Keratinocyte (primary cell): ENCODE measurements at regions not wholly inside any gene's neighbourhood (a gene's known extent, or its start where the extent isn't known, plus 50 kb on each side); places are given as distances from the start of the nearest gene placed in this dataset.

Experiments
- DNase-seq: peaks from one replicate; pipeline ENCODE4 v3.0.0-alpha.2; 2011; ENCODE audit warnings: low read depth, missing footprints, low spot score
- FAIRE-seq: peaks from 2 replicates; lab custom pipeline; 2011; peaks lifted over from hg19 to GRCh38; lab: Jason Lieb, UNC
- H2AFZ ChIP-seq: 2 replicates; pipeline ENCODE4 v1.6.0; 2012; ENCODE audit warnings: low read length, control low read depth, inconsistent platforms; ENCODE audit not compliant: control insufficient read depth
- H3K27ac ChIP-seq: 2 replicates; pipeline ENCODE4 v1.5.1; 2011; ENCODE audit warnings: low read length; ENCODE audit not compliant: control insufficient read depth, insufficient read depth
- H3K27me3 ChIP-seq: 3 replicates; pipeline ENCODE4 v1.6.0; 2011; ENCODE audit warnings: low read length; ENCODE audit not compliant: control insufficient read depth, insufficient read depth; ENCODE audit errors: extremely low read depth
- H3K36me3 ChIP-seq, 2 experiments: 2 replicates in 1 of 2; 3 replicates in 1 of 2; pipeline ENCODE4 v1.5.1; 2011; ENCODE audit warnings: low read length in 2 of 2, mild to moderate bottlenecking in 1 of 2; ENCODE audit not compliant: control insufficient read depth in 2 of 2, insufficient read depth in 2 of 2; ENCODE audit errors: extremely low read depth in 1 of 2
- H3K4me1 ChIP-seq: 3 replicates; pipeline ENCODE4 v1.5.1; 2011; ENCODE audit warnings: low read length; ENCODE audit not compliant: control insufficient read depth, insufficient read depth; ENCODE audit errors: extremely low read depth
- H3K4me2 ChIP-seq: 3 replicates; pipeline ENCODE4 v1.6.0; 2011; ENCODE audit warnings: low read depth, low read length; ENCODE audit not compliant: control insufficient read depth, insufficient read depth; ENCODE audit errors: extremely low read depth
- H3K4me3 ChIP-seq, 3 experiments: fragments of 200-600 bp in 1 of 3; sonication (generic) in 1 of 3; 2 replicates in 2 of 3; 3 replicates in 1 of 3; pipeline ENCODE4 v1.5.1; 2011 to 2016; ENCODE audit warnings: low read length in 3 of 3, mild to moderate bottlenecking in 3 of 3, control low read depth in 2 of 3, inconsistent platforms in 1 of 3, low read depth in 1 of 3, mixed read lengths in 1 of 3, mixed run types in 1 of 3, moderate library complexity in 1 of 3; ENCODE audit not compliant: control insufficient read depth in 2 of 3, insufficient read depth in 2 of 3; ENCODE audit errors: extremely low read depth in 1 of 3
- H3K79me2 ChIP-seq: 2 replicates; pipeline ENCODE4 v1.6.0; 2012; ENCODE audit warnings: low read length; ENCODE audit not compliant: control insufficient read depth, insufficient read depth
- H3K9ac ChIP-seq: 3 replicates; pipeline ENCODE4 v1.6.0; 2011; ENCODE audit warnings: low read length; ENCODE audit not compliant: control insufficient read depth, insufficient read depth; ENCODE audit errors: extremely low read depth
- H3K9me1 ChIP-seq: 3 replicates; pipeline ENCODE4 v1.6.0; 2011; ENCODE audit warnings: low read length; ENCODE audit not compliant: control insufficient read depth, insufficient read depth; ENCODE audit errors: extremely low read depth
- H3K9me3 ChIP-seq: 2 replicates; pipeline ENCODE4 v1.5.1; 2012; ENCODE audit warnings: low read depth, low read length; ENCODE audit not compliant: control insufficient read depth
- H4K20me1 ChIP-seq: 3 replicates; pipeline ENCODE4 v1.6.0; 2011; ENCODE audit warnings: low read length; ENCODE audit not compliant: control insufficient read depth, insufficient read depth; ENCODE audit errors: extremely low read depth
- EZH2 ChIP-seq: IDR thresholded peaks from one replicate; pipeline ENCODE4 v1.6.1; 2012; ENCODE audit warnings: inconsistent platforms, mild to moderate bottlenecking, low read length, moderate library complexity
- dilution Hi-C: fragments of 300-500 bp; cut with MboI; formaldehyde crosslinking; loops from one replicate; pipeline ENCODE4 v1.7.0; 2020; ENCODE audit warnings: low sequenced_read_pairs; ENCODE audit not compliant: extremely low pct_ligation_motif_present
- TF ChIP-seq, protein P1 (sequence below), 3 experiments: IDR thresholded peaks in 1 of 3; conservative IDR thresholded peaks in 1 of 3; optimal IDR thresholded peaks in 1 of 3; 2 replicates in 2 of 3; 3 replicates in 1 of 3; pipeline versions ENCODE3 to v1.5.1; 2011; ENCODE audit warnings: low read length in 3 of 3, mild to moderate bottlenecking in 3 of 3, moderate library complexity in 2 of 3, control low read depth in 1 of 3, inconsistent platforms in 1 of 3; ENCODE audit not compliant: insufficient read depth in 2 of 3; ENCODE audit errors: extremely low read depth in 1 of 3

DNA sequence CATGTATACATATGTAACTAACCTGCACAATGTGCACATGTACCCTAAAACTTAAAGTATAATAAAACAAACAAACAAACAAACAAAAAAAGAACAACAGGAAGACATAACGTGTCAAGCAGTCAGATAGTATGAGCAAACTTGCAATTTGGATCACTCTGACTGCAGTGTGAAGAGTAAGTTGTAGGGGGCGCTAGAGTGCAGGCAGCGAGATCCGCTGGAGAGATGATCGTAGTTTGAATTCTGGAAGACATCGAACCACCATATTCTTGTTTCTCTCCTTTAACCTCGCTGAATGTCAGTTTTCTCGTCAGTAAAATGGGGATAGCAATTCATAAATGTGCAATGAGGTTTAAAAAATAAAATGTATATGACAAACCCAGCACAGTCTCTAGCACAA, 165.2 kb upstream of the LMCD1 start:
- FAIRE-seq = no peak
- no peaks in the 10 kb centered on the region for H4K20me1 ChIP-seq
- TF ChIP-seq, protein P1, sequence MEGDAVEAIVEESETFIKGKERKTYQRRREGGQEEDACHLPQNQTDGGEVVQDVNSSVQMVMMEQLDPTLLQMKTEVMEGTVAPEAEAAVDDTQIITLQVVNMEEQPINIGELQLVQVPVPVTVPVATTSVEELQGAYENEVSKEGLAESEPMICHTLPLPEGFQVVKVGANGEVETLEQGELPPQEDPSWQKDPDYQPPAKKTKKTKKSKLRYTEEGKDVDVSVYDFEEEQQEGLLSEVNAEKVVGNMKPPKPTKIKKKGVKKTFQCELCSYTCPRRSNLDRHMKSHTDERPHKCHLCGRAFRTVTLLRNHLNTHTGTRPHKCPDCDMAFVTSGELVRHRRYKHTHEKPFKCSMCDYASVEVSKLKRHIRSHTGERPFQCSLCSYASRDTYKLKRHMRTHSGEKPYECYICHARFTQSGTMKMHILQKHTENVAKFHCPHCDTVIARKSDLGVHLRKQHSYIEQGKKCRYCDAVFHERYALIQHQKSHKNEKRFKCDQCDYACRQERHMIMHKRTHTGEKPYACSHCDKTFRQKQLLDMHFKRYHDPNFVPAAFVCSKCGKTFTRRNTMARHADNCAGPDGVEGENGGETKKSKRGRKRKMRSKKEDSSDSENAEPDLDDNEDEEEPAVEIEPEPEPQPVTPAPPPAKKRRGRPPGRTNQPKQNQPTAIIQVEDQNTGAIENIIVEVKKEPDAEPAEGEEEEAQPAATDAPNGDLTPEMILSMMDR (optimal IDR thresholded peaks at IDR 0.05 in 1 of 3, IDR thresholded peaks at IDR 0.05 in 1 of 3, conservative IDR thresholded peaks at IDR 0.05 in 1 of 3; ENCODE audit: extremely low read depth in 1 of 3, insufficient read depth in 2 of 3, low read length in 3 of 3) = peak in 2 of 3 experiments; percentile 42 to 46
- no peak for TF ChIP-seq EZH2
- DNase-seq = no peak
- H3K4me3 ChIP-seq = no peak overlapping the region
- H3K9me1 ChIP-seq = no peaks in the 10 kb centered on the region
- H3K9me3 ChIP-seq = no peaks in the 10 kb centered on the region
- no peaks in the 10 kb centered on the region for H3K4me1 ChIP-seq
- no peak overlapping the region for H3K9ac ChIP-seq
- dilution Hi-C loops = no loop called here
- no peaks in the 10 kb centered on the region for H3K36me3 ChIP-seq
- H3K79me2 ChIP-seq = no peaks in the 10 kb centered on the region
- H3K27ac ChIP-seq = no peak overlapping the region
- H3K27me3 ChIP-seq = no peaks in the 10 kb centered on the region
- H3K4me2 ChIP-seq = no peak overlapping the region
- H2AFZ ChIP-seq = no peak overlapping the region

DNA sequence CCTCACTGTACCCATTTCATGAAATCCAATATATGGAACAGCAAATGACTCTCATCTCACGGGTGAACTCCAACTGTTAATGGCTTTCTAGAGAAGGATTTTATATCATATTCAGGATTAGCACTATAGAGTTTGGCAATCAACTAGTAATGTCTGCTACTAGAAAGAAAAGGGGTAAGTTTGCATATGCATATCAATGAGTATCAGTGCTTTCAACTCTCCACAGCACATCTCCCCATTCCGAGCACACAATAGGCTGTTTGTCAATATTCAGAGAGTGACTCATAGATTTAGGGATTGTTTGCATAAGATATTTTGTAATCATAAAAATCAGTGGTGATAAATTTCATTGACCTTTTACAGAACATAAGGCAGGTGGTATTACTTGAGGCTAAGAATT, 163.2 kb upstream of the LMCD1 start:
- Histone ChIP-seq H3K9ac (no peak overlapping the region), H3K4me1 (no peaks in the 10 kb centered on the region), H2AFZ (no peak overlapping the region), H3K27ac (no peak overlapping the region), H3K9me1 (no peaks in the 10 kb centered on the region), H3K36me3 (no peaks in the 10 kb centered on the region), H3K79me2 (no peaks in the 10 kb centered on the region), H3K4me3 (no peak overlapping the region), H4K20me1 (no peaks in the 10 kb centered on the region), H3K27me3 (no peaks in the 10 kb centered on the region), H3K4me2 (no peak overlapping the region), H3K9me3 (no peaks in the 10 kb centered on the region)
- TF ChIP-seq, protein P1 (optimal IDR thresholded peaks at IDR 0.05 in 1 of 3, IDR thresholded peaks at IDR 0.05 in 1 of 3, conservative IDR thresholded peaks at IDR 0.05 in 1 of 3; ENCODE audit: extremely low read depth in 1 of 3, insufficient read depth in 2 of 3, low read length in 3 of 3) = no peak
- FAIRE-seq = no peak
- dilution Hi-C loops = no loop called here
- DNase-seq = no peak
